GM23338 (cell line): ENCODE measurements at regions not wholly inside any gene's neighbourhood (a gene's known extent, or its start where the extent isn't known, plus 50 kb on each side); places are given as distances from the start of the nearest gene placed in this dataset.

Experiments
- ATAC-seq: fragments of 200-7000 bp; cut with Tn5 transposase; 3 replicates; pipeline ENCODE4 v1.9.1; 2020
- DNase-seq: peaks from one replicate; pipeline ENCODE4 v3.0.0-alpha.2; 2015; ENCODE audit warnings: low spot score
- H2AFZ ChIP-seq: fragments of 200-600 bp; sonication (generic); 2 replicates; pipeline ENCODE4 v1.8.0; 2016; ENCODE audit warnings: antibody characterized with exemption, mild to moderate bottlenecking, moderate library complexity
- H3F3A ChIP-seq: fragments of 200-600 bp; sonication (generic); replicated peaks from 2 replicates; pipeline ENCODE4 v1.8.0; 2017; ENCODE audit warnings: antibody characterized with exemption, mixed run types, low read depth
- H3K27ac ChIP-seq: fragments of 200-600 bp; sonication (generic); 2 replicates; pipeline ENCODE4 v1.6.1; 2016; ENCODE audit warnings: low read depth
- H3K27me3 ChIP-seq: fragments of 200-600 bp; sonication (generic); 2 replicates; pipeline ENCODE4 v1.8.0; 2016; ENCODE audit warnings: mild to moderate bottlenecking, mixed run types, moderate library complexity; ENCODE audit not compliant: insufficient read depth
- H3K36me3 ChIP-seq: fragments of 200-600 bp; sonication (generic); 2 replicates; pipeline ENCODE4 v1.8.0; 2016; ENCODE audit warnings: mild to moderate bottlenecking; ENCODE audit not compliant: insufficient read depth
- H3K4me1 ChIP-seq: fragments of 200-600 bp; sonication (generic); 2 replicates; pipeline ENCODE4 v1.8.0; 2016; ENCODE audit warnings: mild to moderate bottlenecking, moderate library complexity; ENCODE audit not compliant: insufficient read depth
- H3K4me2 ChIP-seq: fragments of 200-600 bp; sonication (generic); 2 replicates; pipeline ENCODE4 v1.7.1; 2017; ENCODE audit warnings: mixed run types
- H3K4me3 ChIP-seq: fragments of 200-600 bp; sonication (generic); 2 replicates; pipeline ENCODE4 v1.6.1; 2016; ENCODE audit warnings: mixed run types
- H3K79me2 ChIP-seq: fragments of 200-600 bp; sonication (generic); replicated peaks from 2 replicates; pipeline ENCODE4 v1.8.0; 2017; ENCODE audit warnings: mild to moderate bottlenecking; ENCODE audit not compliant: insufficient read depth
- H3K9me2 ChIP-seq: fragments of 200-600 bp; sonication (generic); 2 replicates; pipeline ENCODE4 v1.8.0; 2017; ENCODE audit not compliant: insufficient read depth
- H4K20me1 ChIP-seq: fragments of 200-600 bp; sonication (generic); replicated peaks from 2 replicates; pipeline ENCODE4 v1.8.0; 2017; ENCODE audit warnings: mild to moderate bottlenecking; ENCODE audit not compliant: insufficient read depth
- H3K27ac Mint-ChIP-seq: 2 replicates; pipeline ENCODE4 v1.8.0; 2020; ENCODE audit warnings: inconsistent platforms, mild to moderate bottlenecking, moderate library complexity, mixed read lengths
- H3K27me3 Mint-ChIP-seq: 3 replicates; pipeline ENCODE4 v1.8.0; 2022; ENCODE audit warnings: low read depth, mild to moderate bottlenecking, moderate library complexity, mixed read lengths, inconsistent platforms; ENCODE audit not compliant: insufficient read depth, poor library complexity
- H3K36me3 Mint-ChIP-seq: 3 replicates; pipeline ENCODE4 v1.8.0; 2021; ENCODE audit warnings: low read depth, mild to moderate bottlenecking, inconsistent platforms, moderate library complexity, mixed read lengths
- H3K4me1 Mint-ChIP-seq: 3 replicates; pipeline ENCODE4 v1.8.0; 2020; ENCODE audit warnings: mild to moderate bottlenecking, inconsistent platforms, mixed read lengths
- H3K4me3 Mint-ChIP-seq: 3 replicates; pipeline ENCODE4 v1.8.0; 2021; ENCODE audit warnings: moderate library complexity, mild to moderate bottlenecking, inconsistent platforms, mixed read lengths
- H3K9me3 Mint-ChIP-seq: 3 replicates; pipeline ENCODE4 v1.8.0; 2020; ENCODE audit warnings: moderate library complexity, mild to moderate bottlenecking, inconsistent platforms, mixed read lengths
- EZH2 ChIP-seq: fragments of 200-600 bp; sonication (generic); IDR thresholded peaks from one replicate; pipeline ENCODE4 v1.8.0; 2017; ENCODE audit warnings: antibody characterized with exemption, mild to moderate bottlenecking, low read depth; ENCODE audit not compliant: unreplicated experiment
- JUNB ChIP-seq: IDR thresholded peaks from one replicate; pipeline ENCODE4 v1.6.1; 2016; ENCODE audit warnings: antibody characterized with exemption; ENCODE audit not compliant: unreplicated experiment
- ZNF114 ChIP-seq: fragments of 250-450 bp; sonication (Bioruptor Pico); IDR thresholded peaks from 2 replicates; pipeline ENCODE4 v1.5.0; 2020; ENCODE audit warnings: mild to moderate bottlenecking, moderate library complexity
- ZNF331 ChIP-seq: fragments of 250-450 bp; sonication (Bioruptor Pico); IDR thresholded peaks from 2 replicates; pipeline ENCODE4 v1.5.0; 2020; ENCODE audit warnings: low read depth, mild to moderate bottlenecking, moderate library complexity
- TF ChIP-seq, protein P1 (sequence below): fragments of 250-450 bp; sonication (Bioruptor Pico); IDR thresholded peaks from 2 replicates; pipeline ENCODE4 v1.5.0; 2020; ENCODE audit warnings: mild to moderate bottlenecking, moderate library complexity
- TF ChIP-seq, protein P2 (sequence below), 2 experiments: fragments of 200-600 bp in 1 of 2; sonication (generic) in 1 of 2; conservative IDR thresholded peaks; 2 replicates each; pipeline versions ENCODE4 v1.5.1 to v1.6.1; 2016 to 2017; ENCODE audit warnings: antibody characterized with exemption in 2 of 2, low read depth in 2 of 2, mild to moderate bottlenecking in 2 of 2, moderate library complexity in 1 of 2
- TF ChIP-seq, protein P3 (sequence below): IDR thresholded peaks from one replicate; pipeline ENCODE4 v1.6.1; 2018; ENCODE audit warnings: antibody characterized with exemption; ENCODE audit not compliant: unreplicated experiment

DNA sequence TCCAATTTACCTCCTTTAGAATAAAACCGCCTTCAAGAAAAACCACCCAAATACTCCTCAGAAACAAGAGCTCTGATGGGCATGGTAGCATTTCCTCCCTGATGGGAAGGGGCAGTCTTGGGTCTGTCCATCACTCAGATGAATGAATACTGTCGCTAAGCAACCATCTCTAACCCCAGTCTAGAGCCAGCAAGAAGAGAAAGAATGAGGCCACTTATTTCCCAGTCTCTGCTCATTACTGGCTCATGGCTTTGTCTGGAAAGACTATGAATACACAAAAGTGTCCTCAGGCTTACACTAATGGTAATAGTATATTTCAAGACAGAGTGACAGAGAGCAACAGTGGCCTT is 51.0 kb upstream of the F3 start:
- H3K4me2 ChIP-seq, result no peak overlapping the region

More for the DNA sequence above, 51.0 kb upstream of the F3 start:
- no peaks in the 10 kb centered on the region for H3K36me3 Mint-ChIP-seq
- DNase-seq, result peak; percentile 49
- H4K20me1 ChIP-seq, result no peaks in the 10 kb centered on the region
- H3K4me1 ChIP-seq, result no peaks in the 10 kb centered on the region
- peak; percentile 57 for ATAC-seq
- no peaks in the 10 kb centered on the region for H3K36me3 ChIP-seq
- H3K9me3 Mint-ChIP-seq, result no peaks in the 10 kb centered on the region
- H2AFZ ChIP-seq, result peak overlapping the region; percentile 56; the same call in 1 of the 2 replicates
- no peaks in the 10 kb centered on the region for H3K79me2 ChIP-seq
- H3K27me3 ChIP-seq, result no peaks in the 10 kb centered on the region
- peaks cover 7% of the 10 kb centered on the region for H3K27me3 Mint-ChIP-seq
- TF ChIP-seq, protein P1, sequence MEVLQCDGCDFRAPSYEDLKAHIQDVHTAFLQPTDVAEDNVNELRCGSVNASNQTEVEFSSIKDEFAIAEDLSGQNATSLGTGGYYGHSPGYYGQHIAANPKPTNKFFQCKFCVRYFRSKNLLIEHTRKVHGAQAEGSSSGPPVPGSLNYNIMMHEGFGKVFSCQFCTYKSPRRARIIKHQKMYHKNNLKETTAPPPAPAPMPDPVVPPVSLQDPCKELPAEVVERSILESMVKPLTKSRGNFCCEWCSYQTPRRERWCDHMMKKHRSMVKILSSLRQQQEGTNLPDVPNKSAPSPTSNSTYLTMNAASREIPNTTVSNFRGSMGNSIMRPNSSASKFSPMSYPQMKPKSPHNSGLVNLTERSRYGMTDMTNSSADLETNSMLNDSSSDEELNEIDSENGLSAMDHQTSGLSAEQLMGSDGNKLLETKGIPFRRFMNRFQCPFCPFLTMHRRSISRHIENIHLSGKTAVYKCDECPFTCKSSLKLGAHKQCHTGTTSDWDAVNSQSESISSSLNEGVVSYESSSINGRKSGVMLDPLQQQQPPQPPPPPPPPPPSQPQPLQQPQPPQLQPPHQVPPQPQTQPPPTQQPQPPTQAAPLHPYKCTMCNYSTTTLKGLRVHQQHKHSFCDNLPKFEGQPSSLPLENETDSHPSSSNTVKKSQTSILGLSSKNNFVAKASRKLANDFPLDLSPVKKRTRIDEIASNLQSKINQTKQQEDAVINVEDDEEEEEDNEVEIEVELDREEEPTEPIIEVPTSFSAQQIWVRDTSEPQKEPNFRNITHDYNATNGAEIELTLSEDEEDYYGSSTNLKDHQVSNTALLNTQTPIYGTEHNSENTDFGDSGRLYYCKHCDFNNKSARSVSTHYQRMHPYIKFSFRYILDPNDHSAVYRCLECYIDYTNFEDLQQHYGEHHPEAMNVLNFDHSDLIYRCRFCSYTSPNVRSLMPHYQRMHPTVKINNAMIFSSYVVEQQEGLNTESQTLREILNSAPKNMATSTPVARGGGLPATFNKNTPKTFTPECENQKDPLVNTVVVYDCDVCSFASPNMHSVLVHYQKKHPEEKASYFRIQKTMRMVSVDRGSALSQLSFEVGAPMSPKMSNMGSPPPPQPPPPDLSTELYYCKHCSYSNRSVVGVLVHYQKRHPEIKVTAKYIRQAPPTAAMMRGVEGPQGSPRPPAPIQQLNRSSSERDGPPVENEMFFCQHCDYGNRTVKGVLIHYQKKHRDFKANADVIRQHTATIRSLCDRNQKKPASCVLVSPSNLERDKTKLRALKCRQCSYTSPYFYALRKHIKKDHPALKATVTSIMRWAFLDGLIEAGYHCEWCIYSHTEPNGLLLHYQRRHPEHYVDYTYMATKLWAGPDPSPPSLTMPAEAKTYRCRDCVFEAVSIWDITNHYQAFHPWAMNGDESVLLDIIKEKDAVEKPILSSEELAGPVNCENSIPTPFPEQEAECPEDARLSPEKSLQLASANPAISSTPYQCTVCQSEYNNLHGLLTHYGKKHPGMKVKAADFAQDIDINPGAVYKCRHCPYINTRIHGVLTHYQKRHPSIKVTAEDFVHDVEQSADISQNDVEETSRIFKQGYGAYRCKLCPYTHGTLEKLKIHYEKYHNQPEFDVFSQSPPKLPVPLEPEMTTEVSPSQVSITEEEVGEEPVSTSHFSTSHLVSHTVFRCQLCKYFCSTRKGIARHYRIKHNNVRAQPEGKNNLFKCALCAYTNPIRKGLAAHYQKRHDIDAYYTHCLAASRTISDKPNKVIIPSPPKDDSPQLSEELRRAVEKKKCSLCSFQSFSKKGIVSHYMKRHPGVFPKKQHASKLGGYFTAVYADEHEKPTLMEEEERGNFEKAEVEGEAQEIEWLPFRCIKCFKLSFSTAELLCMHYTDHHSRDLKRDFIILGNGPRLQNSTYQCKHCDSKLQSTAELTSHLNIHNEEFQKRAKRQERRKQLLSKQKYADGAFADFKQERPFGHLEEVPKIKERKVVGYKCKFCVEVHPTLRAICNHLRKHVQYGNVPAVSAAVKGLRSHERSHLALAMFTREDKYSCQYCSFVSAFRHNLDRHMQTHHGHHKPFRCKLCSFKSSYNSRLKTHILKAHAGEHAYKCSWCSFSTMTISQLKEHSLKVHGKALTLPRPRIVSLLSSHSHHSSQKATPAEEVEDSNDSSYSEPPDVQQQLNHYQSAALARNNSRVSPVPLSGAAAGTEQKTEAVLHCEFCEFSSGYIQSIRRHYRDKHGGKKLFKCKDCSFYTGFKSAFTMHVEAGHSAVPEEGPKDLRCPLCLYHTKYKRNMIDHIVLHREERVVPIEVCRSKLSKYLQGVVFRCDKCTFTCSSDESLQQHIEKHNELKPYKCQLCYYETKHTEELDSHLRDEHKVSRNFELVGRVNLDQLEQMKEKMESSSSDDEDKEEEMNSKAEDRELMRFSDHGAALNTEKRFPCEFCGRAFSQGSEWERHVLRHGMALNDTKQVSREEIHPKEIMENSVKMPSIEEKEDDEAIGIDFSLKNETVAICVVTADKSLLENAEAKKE (CRISPR knock-in tag), result no peak
- TF ChIP-seq ZNF114 (CRISPR knock-in tag), result no peak
- TF ChIP-seq, protein P2, sequence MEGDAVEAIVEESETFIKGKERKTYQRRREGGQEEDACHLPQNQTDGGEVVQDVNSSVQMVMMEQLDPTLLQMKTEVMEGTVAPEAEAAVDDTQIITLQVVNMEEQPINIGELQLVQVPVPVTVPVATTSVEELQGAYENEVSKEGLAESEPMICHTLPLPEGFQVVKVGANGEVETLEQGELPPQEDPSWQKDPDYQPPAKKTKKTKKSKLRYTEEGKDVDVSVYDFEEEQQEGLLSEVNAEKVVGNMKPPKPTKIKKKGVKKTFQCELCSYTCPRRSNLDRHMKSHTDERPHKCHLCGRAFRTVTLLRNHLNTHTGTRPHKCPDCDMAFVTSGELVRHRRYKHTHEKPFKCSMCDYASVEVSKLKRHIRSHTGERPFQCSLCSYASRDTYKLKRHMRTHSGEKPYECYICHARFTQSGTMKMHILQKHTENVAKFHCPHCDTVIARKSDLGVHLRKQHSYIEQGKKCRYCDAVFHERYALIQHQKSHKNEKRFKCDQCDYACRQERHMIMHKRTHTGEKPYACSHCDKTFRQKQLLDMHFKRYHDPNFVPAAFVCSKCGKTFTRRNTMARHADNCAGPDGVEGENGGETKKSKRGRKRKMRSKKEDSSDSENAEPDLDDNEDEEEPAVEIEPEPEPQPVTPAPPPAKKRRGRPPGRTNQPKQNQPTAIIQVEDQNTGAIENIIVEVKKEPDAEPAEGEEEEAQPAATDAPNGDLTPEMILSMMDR (conservative IDR thresholded peaks at IDR 0.05; ENCODE audit: low read depth in 2 of 2), result no peak
- TF ChIP-seq JUNB, result no peak
- TF ChIP-seq EZH2, result no peak
- TF ChIP-seq ZNF331, result no peak
- TF ChIP-seq, protein P3, sequence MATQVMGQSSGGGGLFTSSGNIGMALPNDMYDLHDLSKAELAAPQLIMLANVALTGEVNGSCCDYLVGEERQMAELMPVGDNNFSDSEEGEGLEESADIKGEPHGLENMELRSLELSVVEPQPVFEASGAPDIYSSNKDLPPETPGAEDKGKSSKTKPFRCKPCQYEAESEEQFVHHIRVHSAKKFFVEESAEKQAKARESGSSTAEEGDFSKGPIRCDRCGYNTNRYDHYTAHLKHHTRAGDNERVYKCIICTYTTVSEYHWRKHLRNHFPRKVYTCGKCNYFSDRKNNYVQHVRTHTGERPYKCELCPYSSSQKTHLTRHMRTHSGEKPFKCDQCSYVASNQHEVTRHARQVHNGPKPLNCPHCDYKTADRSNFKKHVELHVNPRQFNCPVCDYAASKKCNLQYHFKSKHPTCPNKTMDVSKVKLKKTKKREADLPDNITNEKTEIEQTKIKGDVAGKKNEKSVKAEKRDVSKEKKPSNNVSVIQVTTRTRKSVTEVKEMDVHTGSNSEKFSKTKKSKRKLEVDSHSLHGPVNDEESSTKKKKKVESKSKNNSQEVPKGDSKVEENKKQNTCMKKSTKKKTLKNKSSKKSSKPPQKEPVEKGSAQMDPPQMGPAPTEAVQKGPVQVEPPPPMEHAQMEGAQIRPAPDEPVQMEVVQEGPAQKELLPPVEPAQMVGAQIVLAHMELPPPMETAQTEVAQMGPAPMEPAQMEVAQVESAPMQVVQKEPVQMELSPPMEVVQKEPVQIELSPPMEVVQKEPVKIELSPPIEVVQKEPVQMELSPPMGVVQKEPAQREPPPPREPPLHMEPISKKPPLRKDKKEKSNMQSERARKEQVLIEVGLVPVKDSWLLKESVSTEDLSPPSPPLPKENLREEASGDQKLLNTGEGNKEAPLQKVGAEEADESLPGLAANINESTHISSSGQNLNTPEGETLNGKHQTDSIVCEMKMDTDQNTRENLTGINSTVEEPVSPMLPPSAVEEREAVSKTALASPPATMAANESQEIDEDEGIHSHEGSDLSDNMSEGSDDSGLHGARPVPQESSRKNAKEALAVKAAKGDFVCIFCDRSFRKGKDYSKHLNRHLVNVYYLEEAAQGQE, result no peak
- H3K4me3 ChIP-seq, result no peak overlapping the region
- no peak overlapping the region for H3K4me3 Mint-ChIP-seq
- H3K27ac ChIP-seq, result no peak overlapping the region
- peaks cover 12% of the 10 kb centered on the region for H3K4me1 Mint-ChIP-seq
- H3K27ac Mint-ChIP-seq, result no peak overlapping the region
- no peaks in the 10 kb centered on the region for H3F3A ChIP-seq
- no peaks in the 10 kb centered on the region for H3K9me2 ChIP-seq
